ENCODE measurements at regions not wholly inside any gene's neighbourhood (a gene's known extent, or its start where the extent isn't known, plus 50 kb on each side); places are given as distances from the start of the nearest gene placed in this dataset.

DNA sequence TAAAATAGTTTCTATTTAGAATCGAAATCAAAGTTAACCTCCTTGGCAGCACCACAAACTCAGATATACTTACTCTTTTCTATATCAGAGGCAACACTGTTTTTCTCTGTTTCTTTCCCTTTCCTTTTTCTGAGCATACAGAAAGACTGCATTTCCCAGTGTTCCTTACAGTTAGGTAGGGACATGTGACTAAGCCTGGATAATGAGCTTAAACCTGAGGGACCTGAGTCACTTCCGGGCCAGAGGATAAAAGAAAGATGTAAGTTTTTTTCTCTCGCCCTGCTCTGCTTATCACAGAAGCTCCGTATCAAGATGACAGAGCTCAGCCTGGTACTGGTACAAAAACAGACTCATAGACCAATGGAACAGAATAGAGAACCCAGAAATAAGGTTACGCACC is 531.9 kb downstream of the KLF12 start:
- H3K4me1 ChIP-seq: no peaks in the 10 kb centered on the region
- peaks cover 0 to 2% (median 0%) of the 10 kb centered on the region in 4 donors for H3K9me3 ChIP-seq
- H3K27ac ChIP-seq: no peak overlapping the region
- no peak overlapping the region for H3K4me3 ChIP-seq
- 89 to 91% methylated on average over 5 of the region's 5 CpGs for WGBS, 2 donors
- DNase-seq (ENCODE audit: low spot score in 2 of 2): no peak
- no peaks in the 10 kb centered on the region for H3K27me3 ChIP-seq
- no peak for TF ChIP-seq POLR2A (IDR thresholded peaks at IDR 0.05)
- no peak for TF ChIP-seq EP300 (IDR thresholded peaks at IDR 0.05)
- TF ChIP-seq, protein P1, sequence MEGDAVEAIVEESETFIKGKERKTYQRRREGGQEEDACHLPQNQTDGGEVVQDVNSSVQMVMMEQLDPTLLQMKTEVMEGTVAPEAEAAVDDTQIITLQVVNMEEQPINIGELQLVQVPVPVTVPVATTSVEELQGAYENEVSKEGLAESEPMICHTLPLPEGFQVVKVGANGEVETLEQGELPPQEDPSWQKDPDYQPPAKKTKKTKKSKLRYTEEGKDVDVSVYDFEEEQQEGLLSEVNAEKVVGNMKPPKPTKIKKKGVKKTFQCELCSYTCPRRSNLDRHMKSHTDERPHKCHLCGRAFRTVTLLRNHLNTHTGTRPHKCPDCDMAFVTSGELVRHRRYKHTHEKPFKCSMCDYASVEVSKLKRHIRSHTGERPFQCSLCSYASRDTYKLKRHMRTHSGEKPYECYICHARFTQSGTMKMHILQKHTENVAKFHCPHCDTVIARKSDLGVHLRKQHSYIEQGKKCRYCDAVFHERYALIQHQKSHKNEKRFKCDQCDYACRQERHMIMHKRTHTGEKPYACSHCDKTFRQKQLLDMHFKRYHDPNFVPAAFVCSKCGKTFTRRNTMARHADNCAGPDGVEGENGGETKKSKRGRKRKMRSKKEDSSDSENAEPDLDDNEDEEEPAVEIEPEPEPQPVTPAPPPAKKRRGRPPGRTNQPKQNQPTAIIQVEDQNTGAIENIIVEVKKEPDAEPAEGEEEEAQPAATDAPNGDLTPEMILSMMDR (IDR thresholded peaks at IDR 0.05): no peak
- H3K36me3 ChIP-seq: no peaks in the 10 kb centered on the region

GRCh38 chr13:73601708-73602107 is 532.5 kb downstream of the KLF12 start:
- DNase-seq (ENCODE audit: low spot score in 2 of 2): no peak
- no peak overlapping the region for H3K27ac ChIP-seq
- peaks cover 0 to 2% (median 0%) of the 10 kb centered on the region in 4 donors for H3K9me3 ChIP-seq
- no peaks in the 10 kb centered on the region for H3K27me3 ChIP-seq
- no peaks in the 10 kb centered on the region for H3K36me3 ChIP-seq
- H3K4me3 ChIP-seq: no peak overlapping the region
- no peak for TF ChIP-seq EP300 (IDR thresholded peaks at IDR 0.05)
- TF ChIP-seq POLR2A (IDR thresholded peaks at IDR 0.05): no peak
- TF ChIP-seq, protein P1 (IDR thresholded peaks at IDR 0.05): no peak
- no peaks in the 10 kb centered on the region for H3K4me1 ChIP-seq
- 79 to 89% methylated on average over 1 of the region's 1 CpG for WGBS, 2 donors

DNA sequence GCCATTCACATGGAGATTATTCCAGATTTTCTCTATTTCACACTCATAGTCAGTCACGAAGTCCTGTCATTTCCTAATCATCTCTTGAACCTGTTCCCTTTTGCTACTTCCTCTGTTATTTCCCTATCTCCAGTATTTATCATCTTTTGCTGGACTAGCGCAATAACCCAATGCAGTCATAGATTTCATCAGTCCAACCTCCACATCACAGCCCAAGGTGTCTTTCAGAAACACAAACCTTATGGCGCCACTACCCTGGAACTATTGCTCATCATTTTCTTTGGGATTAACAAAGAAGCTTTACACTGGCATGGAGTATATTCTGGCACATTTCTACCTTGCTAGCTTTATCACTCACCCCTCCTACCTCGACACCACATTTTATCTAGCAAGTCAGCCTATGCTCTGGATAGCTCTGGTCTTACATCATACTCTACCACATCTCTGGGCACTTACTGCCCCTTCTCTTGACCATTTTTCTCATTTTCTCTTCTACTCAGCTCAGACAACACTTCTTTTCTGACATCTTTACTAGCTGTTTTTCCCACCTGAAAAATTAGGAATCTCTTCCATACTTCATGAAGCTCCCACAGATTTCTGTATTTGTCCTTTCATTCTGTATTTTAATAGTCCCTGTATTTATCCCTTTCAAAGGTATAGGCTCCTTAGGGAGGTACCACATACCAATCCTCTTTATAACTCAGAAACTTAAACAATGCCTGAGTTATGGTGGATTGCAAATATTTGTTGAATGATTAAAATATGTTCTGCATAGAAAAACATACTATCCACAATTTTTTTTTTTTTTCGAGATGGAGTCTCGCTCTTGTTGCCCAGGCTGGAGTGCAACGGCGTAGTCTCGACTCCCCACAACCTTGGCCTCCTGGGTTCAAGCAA is 534.7 kb downstream of the KLF12 start:
- H3K36me3 ChIP-seq: no peaks in the 10 kb centered on the region
- no peak overlapping the region for H3K27ac ChIP-seq
- H3K9me3 ChIP-seq: peaks cover 0 to 2% (median 0%) of the 10 kb centered on the region in 4 donors
- 88 to 94% methylated on average over 9 of the region's 9 CpGs for WGBS, 2 donors
- no peak overlapping the region for H3K4me3 ChIP-seq
- H3K4me1 ChIP-seq: no peaks in the 10 kb centered on the region
- TF ChIP-seq, protein P1 (IDR thresholded peaks at IDR 0.05): no peak
- TF ChIP-seq EP300 (IDR thresholded peaks at IDR 0.05) (no peak), POLR2A (IDR thresholded peaks at IDR 0.05) (no peak)
- H3K27me3 ChIP-seq: no peaks in the 10 kb centered on the region
- DNase-seq (ENCODE audit: low spot score in 2 of 2): no peak

GRCh38 chr13:73598020-73598712 is 536.0 kb downstream of the KLF12 start:
- 76 to 92% methylated on average over 3 of the region's 3 CpGs for WGBS, 2 donors
- no peak overlapping the region for H3K27ac ChIP-seq
- H3K9me3 ChIP-seq: no peaks in the 10 kb centered on the region
- no peak for DNase-seq (ENCODE audit: low spot score in 2 of 2)
- no peaks in the 10 kb centered on the region for H3K4me1 ChIP-seq
- H3K36me3 ChIP-seq: no peaks in the 10 kb centered on the region
- no peak for TF ChIP-seq POLR2A (IDR thresholded peaks at IDR 0.05)
- TF ChIP-seq, protein P1 (IDR thresholded peaks at IDR 0.05): no peak
- TF ChIP-seq EP300 (IDR thresholded peaks at IDR 0.05): no peak
- H3K27me3 ChIP-seq: no peaks in the 10 kb centered on the region
- H3K4me3 ChIP-seq: no peak overlapping the region

GRCh38 chr13:73596382-73596781 is 537.6 kb downstream of the KLF5 start:
- 81 to 84% methylated on average over 1 of the region's 1 CpG for WGBS, 2 donors
- TF ChIP-seq EP300 (IDR thresholded peaks at IDR 0.05) (no peak), POLR2A (IDR thresholded peaks at IDR 0.05) (no peak)
- TF ChIP-seq, protein P1 (IDR thresholded peaks at IDR 0.05): no peak
- Histone ChIP-seq H3K4me1 (no peaks in the 10 kb centered on the region), H3K27ac (no peak overlapping the region), H3K27me3 (no peaks in the 10 kb centered on the region), H3K36me3 (no peaks in the 10 kb centered on the region), H3K9me3 (no peaks in the 10 kb centered on the region), H3K4me3 (no peak overlapping the region)
- DNase-seq (ENCODE audit: low spot score in 2 of 2): no peak
